ENCODE measurements at regions not wholly inside any gene's neighbourhood (a gene's known extent, or its start where the extent isn't known, plus 50 kb on each side); places are given as distances from the start of the nearest gene placed in this dataset.

- TF ChIP-seq CTCF (IDR thresholded peaks at IDR 0.05) = no peak
- TF ChIP-seq REST (IDR thresholded peaks at IDR 0.05; ENCODE audit: insufficient read depth in 1 of 2, low read depth in 2 of 2, low read length in 1 of 2) = no peak
Observed at GRCh38 chr15:81567924-81568323, 193.9 kb upstream of the TMC3 start.
